ENCODE measurements at regions not wholly inside any gene's neighbourhood (a gene's known extent, or its start where the extent isn't known, plus 50 kb on each side); places are given as distances from the start of the nearest gene placed in this dataset.

DNA sequence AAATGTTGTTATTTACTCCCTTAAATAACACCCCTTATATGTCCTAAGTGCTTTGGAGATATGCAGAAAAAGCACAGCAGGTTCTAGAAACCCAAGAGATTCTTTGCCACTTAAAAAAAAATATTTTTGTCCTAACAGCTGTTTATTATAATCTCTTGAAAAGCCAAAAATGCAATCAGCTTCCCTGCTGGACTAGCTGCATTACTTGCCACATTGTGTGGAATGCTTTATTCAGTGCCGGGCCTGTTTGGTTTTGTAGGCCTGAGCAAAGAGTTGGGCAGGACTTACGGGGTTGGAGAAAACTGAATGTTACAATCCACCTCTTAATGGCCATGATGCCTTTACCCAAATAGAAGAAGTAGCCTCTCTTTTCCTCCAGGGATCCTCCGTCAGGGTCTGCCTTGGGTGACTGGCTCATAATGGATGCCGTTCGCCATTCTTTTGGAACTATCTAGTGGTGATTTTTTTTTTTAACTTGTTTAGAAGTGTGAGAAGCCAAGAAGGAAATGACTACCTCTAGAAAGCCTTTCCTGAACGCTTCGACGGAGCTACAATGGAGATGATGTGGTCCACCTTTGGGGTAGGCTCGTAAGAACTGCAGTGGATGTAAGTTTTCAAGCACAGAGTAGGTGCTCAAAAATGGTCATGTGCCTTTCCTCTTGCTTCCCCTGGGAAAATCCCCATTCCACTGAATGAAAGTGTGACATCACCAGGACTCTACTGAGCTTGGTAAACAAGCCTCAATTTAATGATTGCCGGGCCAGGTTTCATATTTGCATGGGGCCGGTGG is 241.3 kb upstream of the NCAM1 start:
- DNase-seq (ENCODE audit: low spot score) = no peak
- Mint-ChIP-seq H3K4me3 (ENCODE audit: unreplicated experiment) (no peak overlapping the region), H3K9me3 (ENCODE audit: low read depth) (peaks cover 8% of the 10 kb centered on the region), H3K27ac (ENCODE audit: unreplicated experiment) (no peak overlapping the region), H3K27me3 (ENCODE audit: low read depth) (peaks cover 19% of the 10 kb centered on the region), H3K36me3 (ENCODE audit: low read depth) (no peaks in the 10 kb centered on the region), H3K4me1 (ENCODE audit: low read depth) (no peaks in the 10 kb centered on the region)
- TF ChIP-seq, protein P1, sequence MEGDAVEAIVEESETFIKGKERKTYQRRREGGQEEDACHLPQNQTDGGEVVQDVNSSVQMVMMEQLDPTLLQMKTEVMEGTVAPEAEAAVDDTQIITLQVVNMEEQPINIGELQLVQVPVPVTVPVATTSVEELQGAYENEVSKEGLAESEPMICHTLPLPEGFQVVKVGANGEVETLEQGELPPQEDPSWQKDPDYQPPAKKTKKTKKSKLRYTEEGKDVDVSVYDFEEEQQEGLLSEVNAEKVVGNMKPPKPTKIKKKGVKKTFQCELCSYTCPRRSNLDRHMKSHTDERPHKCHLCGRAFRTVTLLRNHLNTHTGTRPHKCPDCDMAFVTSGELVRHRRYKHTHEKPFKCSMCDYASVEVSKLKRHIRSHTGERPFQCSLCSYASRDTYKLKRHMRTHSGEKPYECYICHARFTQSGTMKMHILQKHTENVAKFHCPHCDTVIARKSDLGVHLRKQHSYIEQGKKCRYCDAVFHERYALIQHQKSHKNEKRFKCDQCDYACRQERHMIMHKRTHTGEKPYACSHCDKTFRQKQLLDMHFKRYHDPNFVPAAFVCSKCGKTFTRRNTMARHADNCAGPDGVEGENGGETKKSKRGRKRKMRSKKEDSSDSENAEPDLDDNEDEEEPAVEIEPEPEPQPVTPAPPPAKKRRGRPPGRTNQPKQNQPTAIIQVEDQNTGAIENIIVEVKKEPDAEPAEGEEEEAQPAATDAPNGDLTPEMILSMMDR (IDR thresholded peaks at IDR 0.05) = no peak

DNA sequence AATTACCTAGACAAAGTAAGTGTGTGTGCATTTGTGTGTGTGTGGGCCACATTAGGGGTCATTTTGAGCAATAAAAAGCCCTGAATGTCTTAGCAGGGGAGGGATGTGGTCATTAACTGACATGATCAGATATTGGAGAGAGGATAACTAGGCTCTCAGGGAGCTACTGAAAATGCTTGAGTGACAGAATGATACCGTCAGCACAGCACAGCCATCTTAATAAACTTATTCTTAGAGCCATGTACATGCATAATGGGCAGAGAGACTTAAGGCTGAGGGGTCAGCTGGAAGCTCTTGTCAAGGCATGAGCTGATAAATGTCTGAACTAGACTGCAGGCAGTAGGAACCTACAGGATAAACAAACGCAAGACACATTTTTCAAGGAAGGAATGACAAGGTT is 239.1 kb upstream of the NCAM1 start:
- Mint-ChIP-seq H3K36me3 (ENCODE audit: low read depth) (no peaks in the 10 kb centered on the region), H3K4me1 (ENCODE audit: low read depth) (no peaks in the 10 kb centered on the region), H3K27ac (ENCODE audit: unreplicated experiment) (no peak overlapping the region), H3K4me3 (ENCODE audit: unreplicated experiment) (no peak overlapping the region), H3K9me3 (ENCODE audit: low read depth) (no peaks in the 10 kb centered on the region), H3K27me3 (ENCODE audit: low read depth) (peaks cover 25% of the 10 kb centered on the region)
- DNase-seq (ENCODE audit: low spot score) = no peak
- TF ChIP-seq, protein P1 (IDR thresholded peaks at IDR 0.05) = no peak

DNA sequence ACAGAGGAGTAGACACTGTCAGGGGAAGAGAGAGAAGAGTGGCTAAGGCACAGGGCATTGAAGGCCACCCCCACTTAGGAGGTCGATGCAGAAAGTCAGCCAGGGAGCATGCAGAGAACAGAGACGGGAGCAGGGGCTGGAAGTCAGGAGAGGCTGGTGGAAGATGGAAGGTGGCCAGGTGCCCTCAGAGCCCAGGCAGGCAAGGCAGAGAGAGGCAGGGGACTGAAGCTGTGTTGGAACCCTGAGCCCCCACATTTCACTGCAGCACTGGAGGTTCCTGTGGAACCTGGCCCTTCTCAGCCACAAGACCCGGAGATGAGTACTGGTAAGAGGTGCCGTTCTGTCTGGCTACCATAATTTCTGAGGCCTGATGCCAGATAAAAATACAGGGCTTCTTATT is 238.3 kb upstream of the NCAM1 start:
- no peaks in the 10 kb centered on the region for H3K4me1 Mint-ChIP-seq (ENCODE audit: low read depth)
- H3K27ac Mint-ChIP-seq (ENCODE audit: unreplicated experiment) = no peak overlapping the region
- TF ChIP-seq, protein P1 (IDR thresholded peaks at IDR 0.05) = no peak
- DNase-seq (ENCODE audit: low spot score) = no peak
- H3K27me3 Mint-ChIP-seq (ENCODE audit: low read depth) = peaks cover 28% of the 10 kb centered on the region
- no peaks in the 10 kb centered on the region for H3K36me3 Mint-ChIP-seq (ENCODE audit: low read depth)
- no peaks in the 10 kb centered on the region for H3K9me3 Mint-ChIP-seq (ENCODE audit: low read depth)
- H3K4me3 Mint-ChIP-seq (ENCODE audit: unreplicated experiment) = no peak overlapping the region

DNA sequence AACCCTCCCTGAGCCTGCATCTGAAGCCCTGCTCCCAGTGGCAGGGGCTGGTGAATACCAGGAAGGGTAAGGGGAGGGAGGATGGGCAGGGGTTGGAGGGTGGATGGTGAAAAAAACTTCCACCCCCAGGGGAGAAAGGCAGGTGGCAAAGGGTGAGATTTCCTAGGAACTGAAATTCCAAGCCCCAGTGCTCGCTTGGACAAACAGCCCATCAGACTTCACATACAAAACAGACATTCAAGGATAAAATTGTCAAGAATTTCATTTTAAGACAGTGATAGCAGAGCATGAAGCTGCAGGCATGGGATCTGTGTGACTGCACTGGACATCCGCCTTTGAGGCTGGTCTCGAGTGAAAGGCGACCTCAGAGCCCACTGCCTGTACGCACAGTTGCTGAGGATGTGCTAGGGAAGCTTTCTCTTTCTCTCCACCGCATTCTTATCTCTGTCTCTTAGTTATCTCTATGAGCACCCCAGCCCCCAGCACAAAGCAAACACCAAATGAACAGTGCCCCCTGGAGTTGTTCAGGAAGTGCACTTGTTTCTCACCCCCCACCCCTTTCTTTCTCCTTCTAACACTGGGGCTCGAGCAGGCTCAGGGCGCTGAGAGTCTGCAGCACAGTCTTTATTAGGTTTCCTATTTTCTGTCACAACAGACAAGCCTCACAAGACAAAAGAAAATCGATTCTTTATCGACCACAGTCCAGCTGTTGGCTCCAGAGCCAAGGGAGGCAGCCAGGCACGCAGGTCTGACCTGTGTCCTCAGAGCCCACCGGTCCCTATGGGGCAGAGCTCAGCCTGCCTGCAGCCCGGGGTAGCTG is 237.3 kb upstream of the NCAM1 start:
- Mint-ChIP-seq H3K36me3 (ENCODE audit: low read depth) (no peaks in the 10 kb centered on the region), H3K27ac (ENCODE audit: unreplicated experiment) (no peak overlapping the region), H3K27me3 (ENCODE audit: low read depth) (peaks cover 33% of the 10 kb centered on the region), H3K4me3 (ENCODE audit: unreplicated experiment) (no peak overlapping the region), H3K4me1 (ENCODE audit: low read depth) (no peaks in the 10 kb centered on the region), H3K9me3 (ENCODE audit: low read depth) (no peaks in the 10 kb centered on the region)
- DNase-seq (ENCODE audit: low spot score) = no peak
- TF ChIP-seq, protein P1 (IDR thresholded peaks at IDR 0.05) = no peak

DNA sequence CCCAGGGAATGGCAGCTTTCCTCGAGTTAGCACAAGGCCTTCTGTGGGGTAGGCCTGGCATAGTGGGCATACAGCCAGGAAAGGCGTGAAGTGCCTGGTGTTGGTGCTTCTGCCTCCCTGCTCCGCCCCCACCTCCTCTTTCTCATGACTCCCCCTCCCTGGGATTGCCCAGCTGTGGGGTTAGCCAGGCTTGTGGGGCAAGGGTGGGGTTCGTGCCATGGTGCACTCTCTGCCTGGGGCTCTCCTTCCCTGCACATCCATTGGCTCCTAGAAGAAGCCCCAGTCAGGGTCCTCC is 236.8 kb upstream of the NCAM1 start:
- Mint-ChIP-seq H3K36me3 (ENCODE audit: low read depth) (no peaks in the 10 kb centered on the region), H3K4me1 (ENCODE audit: low read depth) (no peaks in the 10 kb centered on the region), H3K9me3 (ENCODE audit: low read depth) (no peaks in the 10 kb centered on the region), H3K4me3 (ENCODE audit: unreplicated experiment) (no peak overlapping the region), H3K27me3 (ENCODE audit: low read depth) (peaks cover 33% of the 10 kb centered on the region), H3K27ac (ENCODE audit: unreplicated experiment) (no peak overlapping the region)
- TF ChIP-seq, protein P1 (IDR thresholded peaks at IDR 0.05) = no peak
- no peak for DNase-seq (ENCODE audit: low spot score)

Measured in chondrocyte (in vitro differentiated cells).